HCT116 (cell line): ENCODE measurements at regions not wholly inside any gene's neighbourhood (a gene's known extent, or its start where the extent isn't known, plus 50 kb on each side); places are given as distances from the start of the nearest gene placed in this dataset.

ENCODE experiments used
- ATAC-seq: fragments of 200-7000 bp; cut with Tn5 transposase; 2 replicates; pipeline ENCODE4 v1.9.1; 2020; ENCODE audit warnings: mild to moderate bottlenecking, moderate library complexity
- BruUV-seq: library from RNA; stranded (reverse); fragments of 400-500 nt; replicated peaks from 2 replicates; lab custom pipeline; 2021; lab: Mats Ljungman, UMichigan
- CTCF ChIA-PET: fragments of 300-600 bp; sonication (Branson Sonifier 250); formaldehyde crosslinking; loops from one replicate; lab custom pipeline; 2021; ENCODE audit warnings: antibody characterized with exemption; lab: Charles Lee
- POLR2A ChIA-PET: fragments of 300-600, 350-600 bp; sonication (Branson Sonifier 250); formaldehyde crosslinking; loops from one replicate; lab custom pipeline; 2021; ENCODE audit warnings: antibody characterized with exemption; lab: Charles Lee
- RAD21 ChIA-PET, 2 experiments: fragments of 300-600 bp; sonication (Branson Sonifier 250); formaldehyde crosslinking; loops; one replicate each; lab custom pipeline; 2023; ENCODE audit warnings: low total read pairs in 2 of 2; ENCODE audit not compliant: uncharacterized antibody in 2 of 2, unreplicated experiment in 2 of 2, low non-redundant PET in 1 of 2; lab: Charles Lee
- DNase-seq: peaks from one replicate; pipeline ENCODE4 v3.0.0-alpha.2; 2010; ENCODE audit warnings: low read depth, low spot score
- H2AFZ ChIP-seq: fragments of 200-600 bp; shearing (Covaris generic), sonication (generic); 2 replicates; pipeline ENCODE4 v1.6.1; 2017; ENCODE audit warnings: low read depth, mixed run types, mixed read lengths, antibody characterized with exemption, low read length; ENCODE audit not compliant: poor library complexity, severe bottlenecking
- H3K27ac ChIP-seq: 2 replicates; pipeline ENCODE4 v1.5.1; 2012; ENCODE audit warnings: low read depth, low read length
- H3K27me3 ChIP-seq: fragments of 200-600 bp; sonication (generic); 2 replicates; pipeline ENCODE4 v1.6.1; 2016; ENCODE audit warnings: mixed run types, low read length, mixed read lengths; ENCODE audit not compliant: insufficient read depth
- H3K36me3 ChIP-seq, 2 experiments: fragments of 200-500 bp in 1 of 2; fragments of 200-600 bp in 1 of 2; sonication (Bioruptor generic) in 1 of 2; sonication (generic) in 1 of 2; 2 replicates each; pipeline versions ENCODE4 v1.5.1 to v1.6.1; 2014 to 2016; ENCODE audit warnings: low read length in 2 of 2, inconsistent platforms in 1 of 2, mixed read lengths in 1 of 2, mixed run types in 1 of 2; ENCODE audit not compliant: insufficient read depth in 2 of 2, control insufficient read depth in 1 of 2
- H3K4me1 ChIP-seq, 2 experiments: fragments of 200-600 bp in 1 of 2; sonication (generic) in 1 of 2; 2 replicates each; pipeline versions ENCODE4 v1.5.1 to v1.6.1; 2012 to 2017; ENCODE audit warnings: low read length in 2 of 2, inconsistent platforms in 1 of 2, mild to moderate bottlenecking in 1 of 2, mixed read lengths in 1 of 2, mixed run types in 1 of 2, moderate library complexity in 1 of 2; ENCODE audit not compliant: insufficient read depth in 2 of 2, control insufficient read depth in 1 of 2
- H3K4me2 ChIP-seq: fragments of 200-600 bp; sonication (generic); 2 replicates; pipeline ENCODE4 v1.6.1; 2017; ENCODE audit warnings: mixed run types, low read length, mixed read lengths
- H3K4me3 ChIP-seq, 2 experiments: fragments of 200-600 bp in 1 of 2; sonication (generic) in 1 of 2; replicated peaks in 1 of 2; 2 replicates each; pipeline ENCODE4 v1.5.1; 2011 to 2016; ENCODE audit warnings: low read length in 2 of 2, control low read depth in 1 of 2, low read depth in 1 of 2, mild to moderate bottlenecking in 1 of 2, mixed read lengths in 1 of 2, mixed run types in 1 of 2
- H3K79me2 ChIP-seq: fragments of 200-600 bp; sonication (generic); 2 replicates; pipeline ENCODE4 v1.6.1; 2017; ENCODE audit warnings: mild to moderate bottlenecking, mixed run types, low read length, moderate library complexity, mixed read lengths; ENCODE audit not compliant: insufficient read depth
- H3K9ac ChIP-seq: fragments of 200-600 bp; sonication (generic); 2 replicates; pipeline ENCODE4 v1.6.1; 2016; ENCODE audit warnings: low read length, mixed read lengths
- H3K9me2 ChIP-seq: fragments of 200-600 bp; sonication (generic), shearing (Covaris generic); 2 replicates; pipeline ENCODE4 v1.6.1; 2017; ENCODE audit warnings: mixed run types, mild to moderate bottlenecking, moderate library complexity; ENCODE audit not compliant: insufficient read depth
- H3K9me3 ChIP-seq, 2 experiments: fragments of 200-500 bp in 1 of 2; fragments of 200-600 bp in 1 of 2; sonication (Bioruptor generic) in 1 of 2; sonication (generic) in 1 of 2; 2 replicates each; pipeline ENCODE4 v1.6.1; 2014 to 2017; ENCODE audit warnings: low read length in 2 of 2, mixed read lengths in 2 of 2, inconsistent platforms in 1 of 2, low read depth in 1 of 2, mild to moderate bottlenecking in 1 of 2, mixed run types in 1 of 2, moderate library complexity in 1 of 2; ENCODE audit not compliant: control insufficient read depth in 1 of 2, insufficient read depth in 1 of 2
- H4K20me1 ChIP-seq: fragments of 200-600 bp; sonication (generic), shearing (Covaris generic); 2 replicates; pipeline ENCODE4 v1.6.1; 2017; ENCODE audit warnings: mixed run types, mild to moderate bottlenecking, moderate library complexity; ENCODE audit not compliant: insufficient read depth
- CBX3 ChIP-seq: IDR thresholded peaks from 2 replicates; pipeline ENCODE4 v1.6.1; 2012; ENCODE audit warnings: low read depth
- ELF1 ChIP-seq: IDR thresholded peaks from 2 replicates; pipeline ENCODE4 v1.6.1; 2012; ENCODE audit warnings: low read depth, borderline replicate concordance
- EZH2 ChIP-seq: fragments of 200-600 bp; sonication (generic); IDR thresholded peaks from 2 replicates; pipeline ENCODE4 v1.6.1; 2017; ENCODE audit warnings: antibody characterized with exemption, mixed run types
- POLR2A ChIP-seq: IDR thresholded peaks from 2 replicates; pipeline ENCODE4 v1.7.0; 2011; ENCODE audit warnings: borderline replicate concordance; ENCODE audit not compliant: insufficient read depth, insufficient read length; ENCODE audit errors: extremely low read depth
- SP1 ChIP-seq: IDR thresholded peaks from 2 replicates; pipeline ENCODE4 v1.6.1; 2012; ENCODE audit warnings: low read depth
- TCF7L2 ChIP-seq: IDR thresholded peaks from 2 replicates; pipeline ENCODE4 v1.7.0; 2011; ENCODE audit warnings: borderline replicate concordance, inconsistent platforms; ENCODE audit not compliant: insufficient read depth, insufficient read length; ENCODE audit errors: extremely low read depth
- ZFX ChIP-seq: fragments of 450-650 bp; IDR thresholded peaks from 2 replicates; pipeline ENCODE4 v1.6.1; 2017
- ZNF274 ChIP-seq: fragments of 200-500 bp; sonication (Bioruptor generic); IDR thresholded peaks from 2 replicates; pipeline ENCODE4 v1.6.1; 2014; ENCODE audit warnings: mild to moderate bottlenecking, low read depth, low read length, inconsistent platforms
- intact Hi-C: fragments of 100-400 bp; cut with micrococcal nuclease; formaldehyde crosslinking; loops from 2 replicates; pipeline ENCODE4 v1.10.0; 2022
- TF ChIP-seq, protein P1 (sequence below): IDR thresholded peaks from 2 replicates; pipeline ENCODE4 v1.6.1; 2012
- TF ChIP-seq, protein P2 (sequence below): IDR thresholded peaks from 2 replicates; pipeline ENCODE4 v1.6.1; 2012
- TF ChIP-seq, protein P3 (sequence below): IDR thresholded peaks from 2 replicates; pipeline ENCODE4 v1.6.1; 2011; ENCODE audit warnings: mild to moderate bottlenecking, low read length, moderate library complexity; ENCODE audit not compliant: insufficient replicate concordance; ENCODE audit errors: extremely low read depth

DNA sequence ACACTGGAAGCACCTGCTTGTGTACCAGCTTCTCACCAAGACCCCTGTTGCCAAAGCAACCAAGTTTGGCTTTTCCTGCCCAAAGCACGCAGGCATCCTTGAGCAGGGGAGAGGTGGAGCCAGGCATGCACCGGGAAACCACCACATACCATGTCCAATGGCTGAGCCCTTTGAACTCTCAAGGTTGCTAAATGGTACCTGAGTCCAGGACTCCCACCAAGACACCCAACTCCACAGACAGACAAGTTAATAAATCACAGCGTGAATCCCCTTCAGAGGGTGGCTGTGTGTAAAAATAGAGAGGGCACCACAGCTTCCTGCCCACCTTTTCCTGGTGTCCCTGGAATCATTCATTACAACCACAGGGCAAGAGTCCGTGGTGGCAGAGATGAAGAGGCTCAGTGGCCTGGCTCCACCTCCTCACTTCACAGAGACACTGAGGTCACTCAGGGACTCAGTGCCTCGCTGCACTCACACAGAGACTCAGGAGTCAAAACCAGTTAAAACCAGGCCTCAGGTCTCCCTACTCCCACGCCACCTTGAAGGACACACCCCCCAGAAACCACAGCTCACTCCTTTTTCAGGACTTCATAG is 143.7 kb downstream of the C5orf15 start:
- Histone ChIP-seq H3K79me2 (no peaks in the 10 kb centered on the region), H3K27ac (no peak overlapping the region), H3K4me3 (no peak overlapping the region), H3K9ac (no peak overlapping the region), H3K9me2 (no peaks in the 10 kb centered on the region), H3K36me3 (no peaks in the 10 kb centered on the region), H2AFZ (no peak overlapping the region), H3K4me1 (no peaks in the 10 kb centered on the region), H3K4me2 (no peak overlapping the region), H4K20me1 (no peaks in the 10 kb centered on the region), H3K27me3 (peaks cover 39% of the 10 kb centered on the region), H3K9me3 (no peaks in the 10 kb centered on the region)
- no peak for DNase-seq
- ChIA-PET POLR2A (no interaction called here), RAD21 (no interaction called here), CTCF (no interaction called here)
- BruUV-seq = no TSS peak
- no peak for TF ChIP-seq ZFX
- TF ChIP-seq, protein P1, sequence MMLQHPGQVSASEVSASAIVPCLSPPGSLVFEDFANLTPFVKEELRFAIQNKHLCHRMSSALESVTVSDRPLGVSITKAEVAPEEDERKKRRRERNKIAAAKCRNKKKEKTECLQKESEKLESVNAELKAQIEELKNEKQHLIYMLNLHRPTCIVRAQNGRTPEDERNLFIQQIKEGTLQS = no peak
- no peak for TF ChIP-seq CBX3
- no peak for TF ChIP-seq ELF1
- intact Hi-C loops = no loop called here
- no peak for ATAC-seq

DNA sequence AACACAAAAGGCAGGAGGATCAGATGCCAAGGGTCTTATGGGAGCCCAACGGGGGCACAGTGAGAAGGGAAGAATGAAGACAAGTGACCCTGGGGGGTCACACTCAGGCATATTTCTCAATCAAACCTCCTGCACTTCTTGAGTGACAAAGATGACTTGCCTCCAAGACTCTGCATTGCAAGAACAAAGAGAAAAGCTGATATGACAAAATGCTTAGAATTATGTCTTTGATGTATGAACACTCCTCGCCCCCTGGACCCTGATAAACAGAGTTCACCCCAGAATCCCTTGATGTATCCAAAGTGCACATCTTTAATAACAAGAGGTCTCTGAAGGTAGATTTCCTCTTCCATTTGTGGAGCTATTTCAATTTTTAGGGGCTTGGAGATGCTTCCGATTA is 146.5 kb downstream of the C5orf15 start:
- BruUV-seq = no TSS peak
- H3K4me3 ChIP-seq = no peak overlapping the region
- ChIA-PET CTCF (no interaction called here), RAD21 (no interaction called here), POLR2A (no interaction called here)
- TF ChIP-seq, protein P2, sequence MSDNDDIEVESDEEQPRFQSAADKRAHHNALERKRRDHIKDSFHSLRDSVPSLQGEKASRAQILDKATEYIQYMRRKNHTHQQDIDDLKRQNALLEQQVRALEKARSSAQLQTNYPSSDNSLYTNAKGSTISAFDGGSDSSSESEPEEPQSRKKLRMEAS = no peak
- TF ChIP-seq POLR2A (no peak), ZNF274 (no peak), EZH2 (no peak), TCF7L2 (no peak), SP1 (no peak)
- TF ChIP-seq, protein P3, sequence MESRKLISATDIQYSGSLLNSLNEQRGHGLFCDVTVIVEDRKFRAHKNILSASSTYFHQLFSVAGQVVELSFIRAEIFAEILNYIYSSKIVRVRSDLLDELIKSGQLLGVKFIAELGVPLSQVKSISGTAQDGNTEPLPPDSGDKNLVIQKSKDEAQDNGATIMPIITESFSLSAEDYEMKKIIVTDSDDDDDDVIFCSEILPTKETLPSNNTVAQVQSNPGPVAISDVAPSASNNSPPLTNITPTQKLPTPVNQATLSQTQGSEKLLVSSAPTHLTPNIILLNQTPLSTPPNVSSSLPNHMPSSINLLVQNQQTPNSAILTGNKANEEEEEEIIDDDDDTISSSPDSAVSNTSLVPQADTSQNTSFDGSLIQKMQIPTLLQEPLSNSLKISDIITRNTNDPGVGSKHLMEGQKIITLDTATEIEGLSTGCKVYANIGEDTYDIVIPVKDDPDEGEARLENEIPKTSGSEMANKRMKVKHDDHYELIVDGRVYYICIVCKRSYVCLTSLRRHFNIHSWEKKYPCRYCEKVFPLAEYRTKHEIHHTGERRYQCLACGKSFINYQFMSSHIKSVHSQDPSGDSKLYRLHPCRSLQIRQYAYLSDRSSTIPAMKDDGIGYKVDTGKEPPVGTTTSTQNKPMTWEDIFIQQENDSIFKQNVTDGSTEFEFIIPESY = no peak
- H3K9ac ChIP-seq = no peak overlapping the region
- H3K36me3 ChIP-seq = no peaks in the 10 kb centered on the region
- no peaks in the 10 kb centered on the region for H3K9me3 ChIP-seq
- no peak overlapping the region for H3K27ac ChIP-seq
- DNase-seq (no peak), ATAC-seq (no peak)
- intact Hi-C loops = no loop called here
- no peak overlapping the region for H3K4me2 ChIP-seq
- H3K4me1 ChIP-seq = no peaks in the 10 kb centered on the region
- no peaks in the 10 kb centered on the region for H3K9me2 ChIP-seq
- peaks cover 47% of the 10 kb centered on the region for H3K27me3 ChIP-seq
- no peaks in the 10 kb centered on the region for H4K20me1 ChIP-seq
- no peak overlapping the region for H2AFZ ChIP-seq
- no peaks in the 10 kb centered on the region for H3K79me2 ChIP-seq
